Activated naive CD4-positive, alpha-beta T cell treated with Interleukin-2 at 50 U/mL for 16 hours (primary cell): ENCODE measurements at regions not wholly inside any gene's neighbourhood (a gene's known extent, or its start where the extent isn't known, plus 50 kb on each side); places are given as distances from the start of the nearest gene placed in this dataset.

Experiments
- DNase-seq: peaks from one replicate; pipeline ENCODE4 v3.0.0-alpha.2; 2020

DNA sequence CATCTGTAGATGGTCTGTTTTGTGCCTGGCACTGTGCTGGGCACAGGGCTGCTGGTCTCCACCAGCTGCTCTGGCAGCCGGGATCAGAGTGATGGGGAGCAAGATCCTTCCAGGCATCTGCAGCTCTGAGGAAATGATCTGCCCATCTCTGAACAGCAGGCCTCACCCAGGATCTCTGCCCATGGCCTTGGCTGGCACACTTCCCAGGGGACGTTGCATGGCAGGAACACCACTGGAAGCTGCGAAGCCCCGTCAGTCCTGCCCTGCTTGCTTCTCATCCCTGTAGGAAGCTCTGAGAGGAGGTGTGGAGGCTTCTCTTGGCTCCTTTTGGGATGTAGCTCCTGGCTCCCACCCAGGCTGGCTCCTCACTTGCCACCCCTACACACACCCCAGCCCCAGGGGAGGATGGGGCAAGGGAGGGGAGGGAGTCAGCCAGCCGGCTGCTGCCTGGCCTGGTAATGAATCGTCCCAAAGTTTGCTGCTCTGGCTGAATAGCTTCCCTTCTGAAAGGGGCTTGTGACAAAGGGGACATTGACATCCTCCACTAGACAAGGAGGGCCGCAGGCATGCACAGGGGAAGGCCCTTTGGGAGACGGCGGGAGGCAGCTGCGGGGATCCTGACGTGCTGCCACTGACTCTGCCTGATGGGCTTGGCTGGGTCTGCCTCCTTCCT, 108.9 kb downstream of the VEGFA start:
- DNase-seq, result no peak

DNA sequence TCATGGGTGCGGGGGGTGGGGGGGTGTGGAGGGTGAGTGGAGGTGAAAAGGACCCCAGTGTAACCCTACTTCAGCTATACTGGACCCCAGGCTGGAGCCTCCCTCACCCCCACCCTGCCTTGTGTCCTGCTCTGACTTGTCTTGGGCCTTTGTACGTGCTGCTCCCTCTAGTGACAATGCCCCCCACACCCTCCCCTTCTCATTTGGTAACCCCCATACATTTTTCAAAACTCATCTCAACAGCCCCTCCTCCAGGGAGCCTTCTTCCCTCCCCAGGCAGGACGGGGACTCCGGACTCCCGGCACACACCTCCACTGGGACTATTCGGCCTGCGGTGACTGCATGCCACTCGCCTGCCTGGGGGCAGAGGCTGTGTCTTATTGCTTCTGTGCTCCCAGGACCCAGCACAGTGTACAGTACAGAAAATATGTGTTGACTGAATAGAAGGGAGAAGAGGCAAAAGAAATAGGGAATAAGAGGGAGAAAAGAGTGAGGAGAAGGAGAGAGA, 108.2 kb downstream of the VEGFA start:
- DNase-seq, result no peak

DNA sequence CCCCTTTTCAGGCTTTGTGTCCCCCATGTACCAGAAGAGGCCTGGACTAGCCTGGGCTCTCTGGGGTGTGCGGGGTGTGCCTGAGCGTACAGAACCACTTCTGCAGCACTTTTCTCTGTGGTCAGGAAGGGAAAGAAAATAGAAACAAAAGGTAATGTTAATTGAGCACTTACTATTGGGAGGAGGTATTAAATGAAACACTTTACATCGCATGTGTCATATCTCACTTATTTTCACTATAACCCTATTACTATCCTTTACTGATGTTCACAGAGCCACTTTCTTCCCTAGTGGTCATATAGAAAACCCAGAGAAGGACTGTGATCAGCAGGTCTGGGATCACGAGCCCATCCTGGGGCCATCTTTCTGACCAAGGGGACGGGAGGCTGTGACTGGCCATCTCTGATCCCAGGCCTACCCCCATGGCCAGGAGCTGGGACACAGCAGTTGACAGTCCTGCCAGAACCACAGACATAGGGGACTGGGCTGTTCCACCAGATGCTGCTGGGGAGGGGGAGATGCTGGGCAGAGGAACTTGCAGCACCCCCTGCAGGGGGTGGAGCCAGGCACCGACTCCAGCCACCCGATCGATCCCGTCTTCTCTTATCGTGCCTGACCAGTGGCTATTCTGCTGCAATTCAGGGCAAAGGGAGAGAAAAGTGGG, 107.6 kb downstream of the VEGFA start:
- DNase-seq, result no peak

DNA sequence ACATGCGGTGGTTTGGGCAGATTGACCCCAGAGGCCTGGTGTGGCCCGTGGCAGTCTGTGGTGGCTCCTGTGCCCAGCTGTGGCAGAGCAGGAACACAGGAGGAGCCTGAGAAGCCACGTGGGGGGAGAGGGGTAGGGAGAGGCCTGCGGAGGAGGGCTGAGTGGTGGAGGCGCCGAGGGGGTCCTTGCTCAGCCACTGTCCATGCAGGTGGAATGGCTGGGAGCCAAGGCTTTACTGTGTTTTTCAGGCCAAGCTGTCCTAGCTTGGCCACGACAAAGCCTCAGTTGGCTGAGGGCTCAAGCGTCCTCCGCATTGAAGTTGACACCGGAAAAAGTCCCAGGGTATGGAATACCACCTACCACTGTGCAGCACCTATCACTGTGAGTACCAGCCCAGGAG, 107.0 kb downstream of the VEGFA start:
- no peak for DNase-seq

DNA sequence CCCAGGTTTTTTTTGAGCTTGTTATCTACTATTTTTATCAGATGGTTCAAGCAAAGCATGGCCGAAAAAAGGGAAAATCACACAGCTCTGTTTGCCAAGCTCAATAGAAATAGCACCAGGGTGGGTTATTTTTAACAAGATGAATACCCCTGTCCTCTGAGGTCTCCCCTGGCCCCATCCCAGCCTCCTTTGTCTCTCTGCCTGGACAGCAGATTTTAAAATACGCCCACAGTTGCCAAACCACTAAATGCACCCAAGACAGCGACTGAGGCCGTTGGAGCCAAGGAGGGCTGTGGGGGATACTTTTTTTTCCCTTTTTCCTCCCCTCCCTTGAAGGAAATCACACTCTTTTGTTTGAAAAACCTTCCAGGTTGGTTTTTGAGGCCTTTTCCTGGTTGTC, 106.6 kb downstream of the VEGFA start:
- DNase-seq, result no peak

DNA sequence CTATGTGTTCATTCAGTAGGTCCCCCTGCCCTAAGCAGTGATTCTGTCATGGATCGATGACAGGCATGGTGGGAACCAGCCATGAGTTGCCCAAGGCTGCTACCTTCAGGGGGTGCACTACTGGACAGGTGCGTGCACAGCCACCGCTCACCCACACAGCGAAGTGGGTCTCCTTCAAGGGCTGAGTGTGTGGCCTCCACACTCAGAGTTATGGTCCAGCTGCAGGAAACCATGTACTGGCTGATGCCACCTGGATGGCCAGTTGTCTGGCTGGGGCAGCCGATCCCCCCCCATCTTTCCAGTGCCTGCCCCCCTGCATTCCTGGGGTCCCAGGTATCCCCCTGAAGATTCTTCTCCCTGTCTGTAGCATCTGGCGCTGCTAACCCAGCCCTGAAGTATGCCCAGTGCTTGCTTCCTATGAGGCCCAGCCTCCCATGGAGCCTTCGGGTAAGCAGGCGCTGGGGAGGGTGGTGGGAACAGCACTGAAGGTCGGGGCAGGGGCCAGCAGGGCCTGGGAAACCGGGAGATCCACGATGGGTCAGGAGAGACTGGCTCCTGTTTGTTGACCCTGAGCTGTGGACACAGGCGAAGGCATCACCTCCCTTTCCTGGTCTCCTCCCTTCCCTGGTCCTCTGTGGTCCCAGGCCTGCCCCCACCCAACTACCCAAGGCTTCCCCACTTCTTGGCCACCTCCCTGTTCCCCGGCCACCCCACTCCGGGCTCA, 106.0 kb downstream of the VEGFA start:
- DNase-seq, result no peak

DNA sequence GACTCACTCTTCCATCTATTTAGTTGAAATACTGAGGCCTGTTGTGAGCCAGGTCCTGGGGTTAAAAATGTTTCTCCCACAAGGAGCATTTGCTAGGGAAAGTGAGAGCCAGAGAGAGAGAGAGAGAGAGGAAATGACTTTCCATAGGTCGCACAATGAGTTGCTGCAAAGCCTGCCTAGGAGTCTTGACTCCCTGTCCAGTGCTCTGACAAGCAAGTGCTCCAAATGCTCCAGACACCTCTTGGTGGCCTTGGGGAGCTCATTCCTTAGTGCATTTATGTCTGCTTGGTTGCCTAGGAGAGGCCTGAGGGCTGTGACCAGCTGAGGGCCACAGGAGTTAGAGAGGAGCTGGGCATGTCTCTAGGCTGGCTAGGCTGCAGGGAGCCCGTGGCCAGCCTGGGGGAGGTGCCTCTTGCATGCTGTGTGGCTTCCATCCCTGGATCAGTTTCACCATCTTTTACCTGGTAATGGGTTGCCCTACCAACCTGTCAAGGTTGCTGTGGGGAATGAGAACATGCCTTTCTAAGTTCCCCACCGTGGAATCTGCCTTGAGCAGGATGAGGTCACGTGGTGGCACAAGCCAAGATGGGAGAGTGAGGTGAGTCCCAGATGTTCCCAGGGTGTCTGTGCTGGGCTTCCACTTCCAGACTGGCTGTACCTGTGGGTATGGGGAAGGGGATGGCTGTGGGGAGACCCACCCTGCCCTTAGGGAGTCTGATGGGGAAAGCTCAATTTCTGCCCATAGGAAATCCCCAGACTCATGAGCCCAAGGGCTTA, 105.0 kb downstream of the VEGFA start:
- no peak for DNase-seq

DNA sequence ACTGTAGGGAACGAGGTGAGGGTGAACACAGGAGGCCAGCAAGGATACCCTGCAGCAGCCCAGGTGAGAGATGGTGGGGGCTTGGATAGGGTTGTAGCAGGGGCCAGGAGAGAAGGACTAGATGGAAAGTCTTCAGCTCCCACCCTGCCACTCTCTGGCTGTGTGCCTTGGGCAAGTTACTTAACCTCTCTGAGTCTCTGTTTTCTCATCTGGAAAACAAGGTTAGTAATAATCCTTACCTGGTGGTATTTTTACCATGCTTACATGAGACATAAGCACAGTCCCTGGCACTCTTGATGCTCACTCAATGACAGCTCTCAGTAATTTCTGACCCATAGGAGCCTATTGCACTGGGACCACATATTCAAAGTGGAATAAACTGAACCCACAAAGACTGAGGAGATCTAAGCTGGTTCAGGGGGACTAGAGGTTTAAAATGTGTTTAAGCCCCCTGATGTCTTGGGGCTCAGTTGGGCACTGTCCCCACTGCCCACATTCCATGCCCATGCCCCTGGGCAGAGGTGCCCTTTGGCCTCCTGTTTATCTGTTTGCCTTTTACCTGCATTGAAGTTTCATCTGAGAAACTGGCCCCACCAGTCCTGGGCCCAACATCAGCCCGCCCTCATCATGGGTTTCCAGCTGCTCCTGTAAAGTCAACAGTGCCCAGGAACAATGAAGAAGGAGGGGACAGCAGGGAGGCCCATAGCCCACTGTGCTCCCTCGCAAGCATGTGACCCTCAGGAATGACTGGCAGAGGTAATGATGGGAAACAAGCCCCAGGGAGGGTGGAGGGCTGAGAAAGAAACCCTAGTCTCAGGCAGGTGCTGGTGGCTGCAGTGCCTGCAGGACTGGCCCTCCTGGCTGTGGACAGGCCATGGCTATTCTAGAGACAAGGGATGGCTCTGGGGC, 104.0 kb downstream of the VEGFA start:
- DNase-seq, result no peak

DNA sequence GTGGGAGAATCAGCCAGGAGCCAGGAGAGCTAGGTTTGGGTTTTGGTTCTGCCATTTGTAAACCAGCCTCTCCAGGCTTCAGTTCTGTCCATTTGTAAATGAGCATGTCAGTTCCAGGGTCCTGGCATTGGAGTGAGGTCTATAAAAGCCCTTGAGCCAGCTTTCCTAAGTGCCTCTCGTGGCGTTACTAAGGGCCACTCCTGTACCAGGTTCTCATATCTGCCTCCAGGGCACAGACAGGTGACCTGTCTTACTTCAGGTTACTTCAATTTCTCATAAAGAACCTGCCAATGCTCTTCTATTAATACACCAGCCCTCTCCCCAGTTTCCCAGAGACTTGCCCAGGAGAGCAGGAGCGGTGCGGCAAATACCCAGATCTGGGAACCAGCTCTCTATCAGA, 101.9 kb downstream of the VEGFA start:
- no peak for DNase-seq

DNA sequence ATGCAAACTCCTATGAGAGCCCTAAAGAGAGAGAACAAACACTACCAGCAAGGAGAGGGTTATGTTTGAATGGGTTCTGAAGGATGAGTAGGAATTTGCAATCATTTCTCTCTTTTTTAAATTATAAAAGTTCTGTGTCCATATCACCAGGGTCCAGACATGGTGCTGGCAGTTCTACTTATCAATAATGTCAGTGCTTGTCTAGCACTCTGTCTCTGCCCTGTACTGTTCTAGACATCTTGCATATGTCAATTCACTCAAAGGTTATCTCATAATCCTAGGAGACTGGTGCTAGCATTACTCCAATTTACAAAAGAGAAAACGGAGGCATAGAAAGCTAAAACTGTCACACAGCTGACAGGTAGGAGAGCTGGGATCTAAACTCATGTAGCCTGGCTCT, 101.3 kb downstream of the VEGFA start:
- no peak for DNase-seq

DNA sequence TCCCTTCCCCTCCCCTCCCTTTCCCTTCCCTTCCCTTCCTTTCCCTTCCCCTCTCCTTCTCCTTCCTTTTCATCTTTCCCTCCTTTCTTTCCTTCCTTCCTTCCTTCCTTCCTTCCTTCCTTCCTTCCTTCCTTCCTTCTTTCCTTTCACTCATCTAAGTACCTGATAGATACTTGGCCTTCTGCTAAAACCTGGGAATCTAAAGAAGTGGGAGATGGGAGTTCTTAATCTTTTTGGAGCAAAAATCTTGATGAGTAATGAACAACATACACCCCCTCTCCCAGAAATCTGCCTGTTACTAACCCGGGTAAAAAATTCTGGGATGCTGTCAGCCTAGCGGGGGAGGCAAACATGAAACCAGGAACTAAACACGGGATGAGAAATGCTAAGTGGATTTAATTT, 100.7 kb downstream of the VEGFA start:
- DNase-seq, result no peak

DNA sequence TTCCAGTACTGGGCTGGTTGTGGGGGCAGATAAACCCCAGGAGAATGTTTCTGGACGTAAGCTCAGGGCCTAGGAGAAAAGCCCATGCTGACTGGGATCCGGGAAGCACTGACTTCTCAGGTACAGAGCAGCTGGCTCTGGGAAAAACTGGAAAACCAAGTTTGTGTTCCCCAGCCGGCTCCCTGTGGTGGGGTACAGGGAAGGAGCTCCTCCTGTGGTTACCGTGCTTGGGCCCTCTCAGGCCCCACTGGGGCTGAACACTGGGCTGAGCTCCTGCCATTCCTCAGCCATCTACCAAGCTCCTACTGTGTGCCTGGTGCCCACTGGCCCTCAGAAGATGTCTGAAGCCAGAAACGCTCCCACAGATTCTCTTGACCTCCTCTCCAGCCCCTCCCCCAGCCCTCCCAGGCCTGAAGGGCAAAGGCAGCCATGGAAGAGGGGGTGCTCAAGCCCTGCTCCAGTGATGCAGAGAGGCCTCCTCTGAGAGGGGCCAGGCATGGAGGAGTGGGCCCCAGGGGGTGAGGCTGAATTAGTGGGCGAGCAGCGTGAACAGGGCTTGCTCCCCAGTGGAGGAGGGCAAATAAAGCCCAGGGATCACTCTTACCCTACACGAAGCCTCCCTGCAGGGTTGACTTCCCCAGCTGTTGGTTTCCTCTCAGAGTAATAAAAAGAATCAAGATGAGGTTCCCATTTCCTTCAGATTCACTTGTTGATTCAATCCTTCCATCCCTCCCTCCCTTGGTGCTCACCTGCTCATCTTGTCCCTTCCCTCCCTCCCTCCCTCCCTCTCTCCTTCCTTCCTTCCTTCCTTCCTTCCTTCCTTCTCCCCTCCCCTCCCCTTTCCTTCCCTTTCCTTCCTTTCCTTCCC, 100.0 kb downstream of the VEGFA start:
- no peak for DNase-seq

DNA sequence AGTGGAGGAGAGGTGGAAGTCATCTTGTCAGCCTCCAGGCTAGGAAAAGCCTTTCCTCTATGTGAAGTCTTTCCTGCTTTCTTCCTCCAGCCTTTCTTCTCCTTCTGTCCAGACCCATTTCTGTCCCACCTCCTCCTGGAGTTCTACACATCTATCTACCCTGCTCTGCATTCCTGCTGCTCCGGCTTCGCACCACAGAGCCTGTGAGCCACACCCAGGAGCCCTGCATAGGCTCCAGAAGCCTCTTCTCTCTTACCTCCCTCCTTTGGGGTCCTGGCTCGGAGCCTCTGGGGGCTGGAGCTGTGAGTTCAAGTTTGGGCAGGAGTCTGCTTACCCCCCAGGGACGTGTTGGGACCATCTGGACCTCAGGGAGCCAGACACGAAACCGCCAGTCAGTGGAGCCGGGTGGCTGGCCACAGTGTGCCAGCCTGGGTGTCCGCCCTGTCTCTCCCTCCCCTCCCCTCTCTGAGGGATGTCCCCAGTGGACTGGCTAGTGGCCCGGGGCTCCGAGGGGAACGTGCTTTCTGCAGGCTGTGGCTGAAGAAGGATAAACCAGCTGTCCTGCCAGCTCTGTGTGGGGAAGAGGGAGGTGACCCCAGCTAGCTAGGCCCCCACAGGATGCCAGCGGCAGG, 99.2 kb downstream of the VEGFA start:
- no peak for DNase-seq

DNA sequence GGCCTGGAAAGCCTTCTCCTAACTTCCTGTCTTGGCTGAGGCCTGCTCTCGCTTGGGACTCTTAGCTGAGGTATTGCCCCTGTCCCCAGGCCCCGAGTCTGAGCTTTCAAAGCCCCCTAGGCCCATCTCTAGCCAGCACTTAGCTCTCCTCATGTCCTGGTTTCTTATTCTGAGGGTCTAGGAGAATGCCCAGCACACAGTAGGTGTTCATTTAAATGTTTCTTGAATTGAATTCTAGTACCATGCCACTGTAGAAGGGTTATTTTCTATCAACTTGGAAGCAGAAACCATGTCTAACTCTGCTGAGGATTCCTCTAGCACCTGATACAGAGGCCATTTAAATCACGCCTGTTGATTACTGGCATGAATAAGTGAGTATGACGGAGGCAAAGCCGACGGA, 98.5 kb downstream of the VEGFA start:
- no peak for DNase-seq

DNA sequence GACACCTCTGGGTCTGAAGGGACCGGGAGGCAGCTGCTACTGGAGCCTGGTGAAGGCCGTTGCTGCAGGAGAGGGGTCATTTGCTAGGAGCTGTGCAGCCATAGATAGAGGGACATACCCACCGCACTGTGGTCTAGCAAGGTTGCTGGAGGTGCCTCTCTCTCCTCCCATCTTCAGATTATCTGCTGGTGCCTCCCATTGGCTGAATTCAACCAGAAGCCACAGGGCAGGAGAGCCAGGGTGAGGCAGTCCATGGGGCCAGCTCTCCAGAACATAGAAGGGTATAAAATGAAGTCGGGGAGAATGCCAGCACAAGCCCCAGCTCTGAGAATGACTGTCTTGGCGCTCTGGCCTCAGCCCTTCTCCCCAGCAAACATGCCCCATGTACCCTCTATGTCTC, 98.0 kb downstream of the VEGFA start:
- DNase-seq, result no peak

DNA sequence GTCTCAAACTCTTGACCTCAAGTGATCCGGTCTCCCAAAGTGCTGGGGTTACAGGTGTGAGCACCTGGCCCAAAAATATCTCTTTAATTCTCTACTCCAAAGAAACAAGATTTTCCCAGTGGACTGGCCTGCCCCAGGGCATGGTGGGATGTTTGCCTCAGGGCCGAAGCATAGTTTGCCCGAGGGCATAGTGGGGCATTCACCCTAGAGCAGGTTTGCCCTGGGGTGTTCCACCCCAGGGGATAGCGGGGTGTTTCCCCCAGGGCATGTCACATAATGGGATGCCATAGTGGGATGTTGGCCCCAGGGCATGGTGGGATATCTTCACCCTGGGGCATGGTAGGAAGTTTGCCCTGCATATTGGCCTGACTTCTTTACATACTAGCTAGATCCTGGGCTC, 97.2 kb downstream of the VEGFA start:
- DNase-seq, result no peak

DNA sequence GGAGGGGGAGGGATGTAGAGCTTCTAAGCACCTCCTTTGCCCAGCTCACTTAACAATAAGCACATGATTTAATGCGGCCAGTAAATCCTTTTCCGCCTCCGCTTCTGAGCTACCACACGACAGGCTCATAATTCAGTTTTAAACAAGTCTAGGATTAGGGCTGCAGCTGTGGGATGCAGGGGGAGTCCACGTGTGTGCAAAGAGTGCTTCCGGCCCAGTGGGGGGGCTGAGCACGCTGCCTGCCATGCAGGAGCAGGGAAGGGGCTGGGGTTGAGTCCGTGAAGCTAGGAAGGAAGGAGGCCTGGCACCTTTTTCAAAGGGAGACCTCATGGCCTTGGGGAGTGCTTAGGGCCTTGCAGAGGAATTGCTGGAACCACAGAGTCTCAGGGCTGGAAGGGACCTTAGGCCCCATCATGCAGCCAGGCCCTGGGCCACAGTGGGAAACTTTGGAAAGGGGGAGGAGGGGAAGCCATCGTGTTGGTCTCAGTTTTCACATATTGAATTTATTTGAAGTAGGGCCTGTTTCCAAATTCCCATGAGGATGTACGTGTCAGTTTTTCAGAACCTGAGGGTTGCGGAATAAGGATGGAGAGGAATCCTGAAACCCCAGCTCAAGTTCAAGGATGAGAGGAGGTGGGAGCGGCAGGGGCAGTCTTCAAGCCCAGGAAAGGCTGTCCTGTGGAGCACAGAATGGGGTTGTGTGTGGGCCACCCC, 96.1 kb downstream of the VEGFA start:
- no peak for DNase-seq

DNA sequence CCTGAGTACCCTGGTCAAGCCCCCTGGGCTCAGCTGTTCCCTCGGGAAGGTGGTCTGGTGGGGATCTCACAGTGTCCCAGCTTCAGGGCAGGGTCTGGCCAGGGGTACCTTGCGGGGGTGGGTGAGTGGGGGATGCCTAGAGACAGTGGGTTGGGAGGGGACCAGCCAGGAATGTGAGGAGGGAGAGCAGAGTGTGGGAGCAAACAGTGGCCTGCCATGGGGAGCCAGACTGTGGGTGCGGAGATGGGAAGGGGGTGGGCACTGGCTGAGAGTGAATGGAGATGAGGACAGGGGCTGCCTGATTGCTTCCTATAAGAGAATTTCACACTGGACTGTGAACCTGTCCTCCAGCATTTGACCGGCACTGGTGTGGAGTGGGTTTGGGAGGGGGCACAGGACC, 95.1 kb downstream of the VEGFA start:
- no peak for DNase-seq

DNA sequence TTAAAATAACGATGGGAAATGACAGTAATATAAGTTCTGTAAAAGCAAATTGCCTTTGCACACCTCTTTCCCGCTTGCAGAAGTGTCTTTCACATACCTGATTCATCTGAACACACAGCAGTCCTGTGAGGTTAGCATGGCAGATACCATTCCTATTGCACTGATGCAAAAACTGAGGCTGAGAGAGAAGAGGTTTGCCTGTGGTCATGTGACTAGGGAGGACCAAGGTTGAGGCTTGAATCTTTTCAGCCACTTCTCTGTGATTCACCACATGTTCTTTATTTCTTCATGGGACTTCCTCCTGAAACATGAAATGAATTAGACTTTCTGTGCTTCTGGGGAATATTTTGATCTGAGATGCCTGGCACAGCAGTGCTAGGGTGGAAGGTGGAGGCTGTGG, 92.9 kb downstream of the VEGFA start:
- no peak for DNase-seq
